Panc1 (cell line): ENCODE measurements at regions not wholly inside any gene's neighbourhood (a gene's known extent, or its start where the extent isn't known, plus 50 kb on each side); places are given as distances from the start of the nearest gene placed in this dataset.

Experiments
- ATAC-seq: fragments of 200-7000 bp; cut with Tn5 transposase; 2 replicates; pipeline ENCODE4 v1.9.1; 2020; ENCODE audit warnings: mild to moderate bottlenecking, moderate library complexity
- BruUV-seq: library from RNA; stranded (reverse); fragments of 400-500 nt; replicated peaks from 2 replicates; lab custom pipeline; 2021; lab: Mats Ljungman, UMichigan
- CTCF ChIA-PET: fragments of 300-600 bp; sonication (Branson Sonifier 250); formaldehyde crosslinking; loops from one replicate; lab custom pipeline; 2022; ENCODE audit warnings: antibody characterized with exemption; lab: Charles Lee
- POLR2A ChIA-PET: fragments of 300-600 bp; sonication (Branson Sonifier 250); formaldehyde crosslinking; loops from one replicate; lab custom pipeline; 2022; ENCODE audit warnings: antibody characterized with exemption; lab: Charles Lee
- DNase-seq: peaks from one replicate; pipeline ENCODE4 v3.0.0-alpha.2; 2010; ENCODE audit warnings: low read depth, low spot score
- H3K27ac ChIP-seq: 2 replicates; pipeline ENCODE4 v1.5.1; 2011; ENCODE audit warnings: mild to moderate bottlenecking, low read length, inconsistent platforms
- H3K27me3 ChIP-seq: fragments of 200-500 bp; sonication (Bioruptor generic); 2 replicates; pipeline ENCODE4 v1.6.0; 2014; ENCODE audit warnings: low read length, inconsistent platforms; ENCODE audit not compliant: control insufficient read depth, insufficient read depth
- H3K36me3 ChIP-seq: fragments of 200-500 bp; sonication (Bioruptor generic); 2 replicates; pipeline ENCODE4 v1.5.1; 2014; ENCODE audit warnings: inconsistent platforms, mild to moderate bottlenecking, low read length, moderate library complexity; ENCODE audit not compliant: control insufficient read depth, insufficient read depth
- H3K4me1 ChIP-seq: 2 replicates; pipeline ENCODE4 v1.5.1; 2011; ENCODE audit warnings: inconsistent platforms, mild to moderate bottlenecking, low read length, moderate library complexity; ENCODE audit not compliant: control insufficient read depth, insufficient read depth
- H3K4me3 ChIP-seq, 2 experiments: 2 replicates each; pipeline ENCODE4 v1.5.1; 2011 to 2012; ENCODE audit warnings: low read depth in 2 of 2, low read length in 2 of 2, mild to moderate bottlenecking in 2 of 2, inconsistent platforms in 1 of 2, moderate library complexity in 1 of 2
- H3K9me3 ChIP-seq: fragments of 200-500 bp; sonication (Bioruptor generic); 2 replicates; pipeline ENCODE4 v1.5.1; 2014; ENCODE audit warnings: low read depth, mild to moderate bottlenecking, inconsistent platforms, low read length, moderate library complexity; ENCODE audit not compliant: control insufficient read depth, insufficient read depth
- POLR2AphosphoS5 ChIP-seq: IDR thresholded peaks from 2 replicates; pipeline ENCODE4 v1.6.1; 2012; ENCODE audit warnings: mild to moderate bottlenecking, low read depth, low read length, moderate library complexity
- SIN3A ChIP-seq: IDR thresholded peaks from 2 replicates; pipeline ENCODE4 v1.6.1; 2012; ENCODE audit warnings: low read depth, mild to moderate bottlenecking, low read length, moderate library complexity, borderline replicate concordance; ENCODE audit not compliant: insufficient read depth
- TCF7L2 ChIP-seq: IDR thresholded peaks from 2 replicates; pipeline ENCODE4 v1.6.1; 2011; ENCODE audit warnings: mild to moderate bottlenecking, low read depth, low read length, inconsistent platforms
- in situ Hi-C: cut with HindIII; loops from 2 replicates; pipeline ENCODE4 v1.10.0; 2016; ENCODE audit warnings: low sequenced_read_pairs, low pct_unique_long_range_greater_than_20kb
- intact Hi-C: fragments of 100-400 bp; cut with micrococcal nuclease; formaldehyde crosslinking; loops from one replicate; pipeline ENCODE4 v1.10.0; 2022; ENCODE audit not compliant: unreplicated experiment
- TF ChIP-seq, protein P1 (sequence below), 2 experiments: IDR thresholded peaks; 2 replicates each; pipeline ENCODE4 v1.6.1; 2011 to 2012; ENCODE audit warnings: low read depth in 2 of 2, control low read depth in 1 of 2, low read length in 1 of 2, mild to moderate bottlenecking in 1 of 2, moderate library complexity in 1 of 2; ENCODE audit not compliant: insufficient read depth in 1 of 2
- TF ChIP-seq, protein P2 (sequence below): fragments of 450-650 bp; IDR thresholded peaks from 2 replicates; pipeline ENCODE4 v1.5.1; 2017; ENCODE audit warnings: mild to moderate bottlenecking

DNA sequence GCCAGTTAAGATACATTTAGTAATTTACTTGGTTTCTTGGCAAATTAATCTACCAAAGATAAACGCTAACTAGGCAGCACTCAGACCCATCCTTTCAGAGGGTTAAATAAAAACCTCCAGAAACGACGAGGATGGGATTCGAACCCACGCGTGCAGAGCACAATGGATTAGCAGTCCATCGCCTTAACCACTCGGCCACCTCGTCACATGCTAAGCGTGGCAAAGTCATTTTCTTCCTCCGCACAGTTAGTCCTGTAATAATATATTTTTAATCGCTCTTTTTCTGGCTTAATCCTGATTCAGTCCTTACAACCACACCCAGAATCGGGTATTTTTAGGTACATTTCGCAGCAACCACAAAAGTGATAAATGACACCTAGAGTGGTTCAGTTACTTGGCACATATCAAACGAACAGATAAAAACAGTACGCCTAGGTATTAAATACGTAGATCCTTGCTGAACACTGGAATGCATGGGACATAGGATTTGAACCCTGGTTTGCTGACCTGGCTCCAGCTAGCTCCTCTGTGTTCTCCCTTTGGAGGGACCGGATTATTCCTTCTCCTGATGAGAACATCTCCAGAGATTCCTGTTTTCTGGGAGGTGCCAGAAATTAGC lies 71.6 kb downstream of the GPX5 start:
- peak overlapping the region; percentile 71 to 95 for H3K4me3 ChIP-seq
- CTCF ChIA-PET: interaction anchor here (0.5 kb wide), 1 partner anchor 17 kb away, joined by 6 read pairs; no protein-coding TSS in a partner anchor
- no peaks in the 10 kb centered on the region for H3K36me3 ChIP-seq
- in situ Hi-C loops (no loop called here), intact Hi-C loops (no loop called here)
- POLR2A ChIA-PET: no interaction called here
- peaks cover 3% of the 10 kb centered on the region; the same call in 1 of the 2 replicates for H3K27me3 ChIP-seq
- H3K27ac ChIP-seq: peak overlapping the region; percentile 65
- BruUV-seq: no TSS peak
- DNase-seq (peak; percentile 96), ATAC-seq (peak; percentile 98)
- TF ChIP-seq POLR2AphosphoS5 (peak; percentile 45; the same call in 1 of the 2 replicates), SIN3A (no peak), TCF7L2 (peak; percentile 60)
- TF ChIP-seq, protein P1, sequence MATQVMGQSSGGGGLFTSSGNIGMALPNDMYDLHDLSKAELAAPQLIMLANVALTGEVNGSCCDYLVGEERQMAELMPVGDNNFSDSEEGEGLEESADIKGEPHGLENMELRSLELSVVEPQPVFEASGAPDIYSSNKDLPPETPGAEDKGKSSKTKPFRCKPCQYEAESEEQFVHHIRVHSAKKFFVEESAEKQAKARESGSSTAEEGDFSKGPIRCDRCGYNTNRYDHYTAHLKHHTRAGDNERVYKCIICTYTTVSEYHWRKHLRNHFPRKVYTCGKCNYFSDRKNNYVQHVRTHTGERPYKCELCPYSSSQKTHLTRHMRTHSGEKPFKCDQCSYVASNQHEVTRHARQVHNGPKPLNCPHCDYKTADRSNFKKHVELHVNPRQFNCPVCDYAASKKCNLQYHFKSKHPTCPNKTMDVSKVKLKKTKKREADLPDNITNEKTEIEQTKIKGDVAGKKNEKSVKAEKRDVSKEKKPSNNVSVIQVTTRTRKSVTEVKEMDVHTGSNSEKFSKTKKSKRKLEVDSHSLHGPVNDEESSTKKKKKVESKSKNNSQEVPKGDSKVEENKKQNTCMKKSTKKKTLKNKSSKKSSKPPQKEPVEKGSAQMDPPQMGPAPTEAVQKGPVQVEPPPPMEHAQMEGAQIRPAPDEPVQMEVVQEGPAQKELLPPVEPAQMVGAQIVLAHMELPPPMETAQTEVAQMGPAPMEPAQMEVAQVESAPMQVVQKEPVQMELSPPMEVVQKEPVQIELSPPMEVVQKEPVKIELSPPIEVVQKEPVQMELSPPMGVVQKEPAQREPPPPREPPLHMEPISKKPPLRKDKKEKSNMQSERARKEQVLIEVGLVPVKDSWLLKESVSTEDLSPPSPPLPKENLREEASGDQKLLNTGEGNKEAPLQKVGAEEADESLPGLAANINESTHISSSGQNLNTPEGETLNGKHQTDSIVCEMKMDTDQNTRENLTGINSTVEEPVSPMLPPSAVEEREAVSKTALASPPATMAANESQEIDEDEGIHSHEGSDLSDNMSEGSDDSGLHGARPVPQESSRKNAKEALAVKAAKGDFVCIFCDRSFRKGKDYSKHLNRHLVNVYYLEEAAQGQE (IDR thresholded peaks at IDR 0.05; ENCODE audit: insufficient read depth in 1 of 2, low read depth in 2 of 2, low read length in 1 of 2): no peak
- TF ChIP-seq, protein P2, sequence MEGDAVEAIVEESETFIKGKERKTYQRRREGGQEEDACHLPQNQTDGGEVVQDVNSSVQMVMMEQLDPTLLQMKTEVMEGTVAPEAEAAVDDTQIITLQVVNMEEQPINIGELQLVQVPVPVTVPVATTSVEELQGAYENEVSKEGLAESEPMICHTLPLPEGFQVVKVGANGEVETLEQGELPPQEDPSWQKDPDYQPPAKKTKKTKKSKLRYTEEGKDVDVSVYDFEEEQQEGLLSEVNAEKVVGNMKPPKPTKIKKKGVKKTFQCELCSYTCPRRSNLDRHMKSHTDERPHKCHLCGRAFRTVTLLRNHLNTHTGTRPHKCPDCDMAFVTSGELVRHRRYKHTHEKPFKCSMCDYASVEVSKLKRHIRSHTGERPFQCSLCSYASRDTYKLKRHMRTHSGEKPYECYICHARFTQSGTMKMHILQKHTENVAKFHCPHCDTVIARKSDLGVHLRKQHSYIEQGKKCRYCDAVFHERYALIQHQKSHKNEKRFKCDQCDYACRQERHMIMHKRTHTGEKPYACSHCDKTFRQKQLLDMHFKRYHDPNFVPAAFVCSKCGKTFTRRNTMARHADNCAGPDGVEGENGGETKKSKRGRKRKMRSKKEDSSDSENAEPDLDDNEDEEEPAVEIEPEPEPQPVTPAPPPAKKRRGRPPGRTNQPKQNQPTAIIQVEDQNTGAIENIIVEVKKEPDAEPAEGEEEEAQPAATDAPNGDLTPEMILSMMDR: no peak
- no peaks in the 10 kb centered on the region for H3K9me3 ChIP-seq
- no peaks in the 10 kb centered on the region for H3K4me1 ChIP-seq

DNA sequence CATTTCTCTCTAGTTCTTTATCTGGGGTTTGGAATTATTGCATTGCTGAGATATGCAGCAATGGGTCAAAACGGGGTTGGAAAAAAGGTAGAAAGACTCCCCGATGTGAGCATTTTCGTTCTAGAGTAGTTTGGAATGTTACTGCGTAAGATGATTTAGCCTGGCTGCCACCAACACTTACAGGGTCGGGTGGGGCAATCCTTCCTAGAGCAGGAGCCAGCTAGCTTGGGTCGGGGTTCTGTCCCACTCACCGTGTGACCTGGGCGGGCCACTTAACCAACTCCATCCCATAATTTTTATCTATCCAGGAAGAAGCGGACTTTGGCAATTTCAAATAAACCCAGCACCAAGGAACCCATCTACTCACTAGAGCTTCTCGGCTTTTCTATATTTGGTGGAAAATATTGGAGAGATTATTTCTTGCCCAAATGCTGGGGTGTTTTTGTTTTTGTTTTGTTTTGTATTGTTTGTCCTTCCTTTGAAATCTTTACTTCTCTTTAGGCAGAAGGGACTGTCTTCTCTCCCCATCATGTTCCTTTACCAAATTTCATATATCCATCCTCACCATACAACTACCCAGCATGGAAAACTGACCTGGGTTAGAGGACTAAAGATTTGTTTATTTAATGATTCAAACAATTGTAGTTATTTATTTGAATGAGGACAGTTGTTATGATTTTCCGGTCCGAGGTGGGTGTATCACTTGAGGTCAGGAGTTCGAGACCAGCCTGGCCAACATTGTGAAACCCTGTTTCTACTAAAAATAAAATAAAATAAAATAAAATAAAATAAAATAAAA lies 72.4 kb downstream of the GPX5 start:
- POLR2A ChIA-PET: interaction anchor here (0.6 kb wide), 1 partner anchor 181 kb away, joined by 3 read pairs; no protein-coding TSS in a partner anchor
- intact Hi-C loops: no loop called here
- Histone ChIP-seq H3K4me1 (no peaks in the 10 kb centered on the region), H3K27me3 (no peaks in the 10 kb centered on the region), H3K36me3 (no peaks in the 10 kb centered on the region), H3K4me3 (peak overlapping the region; percentile 71 to 95), H3K9me3 (no peaks in the 10 kb centered on the region), H3K27ac (peak overlapping the region; percentile 65)
- in situ Hi-C loops: no loop called here
- ATAC-seq (peak; percentile 83), DNase-seq (peak; percentile 45)
- no TSS peak for BruUV-seq
- CTCF ChIA-PET: interaction anchor here (0.8 kb wide), 1 partner anchor 9 kb away, joined by 3 read pairs; no protein-coding TSS in a partner anchor
- TF ChIP-seq, protein P2: no peak
- no peak for TF ChIP-seq SIN3A
- TF ChIP-seq, protein P1 (IDR thresholded peaks at IDR 0.05; ENCODE audit: insufficient read depth in 1 of 2, low read depth in 2 of 2, low read length in 1 of 2): no peak
- no peak for TF ChIP-seq POLR2AphosphoS5
- no peak for TF ChIP-seq TCF7L2
